ENCODE measurements at regions not wholly inside any gene's neighbourhood (a gene's known extent, or its start where the extent isn't known, plus 50 kb on each side); places are given as distances from the start of the nearest gene placed in this dataset.

DNA sequence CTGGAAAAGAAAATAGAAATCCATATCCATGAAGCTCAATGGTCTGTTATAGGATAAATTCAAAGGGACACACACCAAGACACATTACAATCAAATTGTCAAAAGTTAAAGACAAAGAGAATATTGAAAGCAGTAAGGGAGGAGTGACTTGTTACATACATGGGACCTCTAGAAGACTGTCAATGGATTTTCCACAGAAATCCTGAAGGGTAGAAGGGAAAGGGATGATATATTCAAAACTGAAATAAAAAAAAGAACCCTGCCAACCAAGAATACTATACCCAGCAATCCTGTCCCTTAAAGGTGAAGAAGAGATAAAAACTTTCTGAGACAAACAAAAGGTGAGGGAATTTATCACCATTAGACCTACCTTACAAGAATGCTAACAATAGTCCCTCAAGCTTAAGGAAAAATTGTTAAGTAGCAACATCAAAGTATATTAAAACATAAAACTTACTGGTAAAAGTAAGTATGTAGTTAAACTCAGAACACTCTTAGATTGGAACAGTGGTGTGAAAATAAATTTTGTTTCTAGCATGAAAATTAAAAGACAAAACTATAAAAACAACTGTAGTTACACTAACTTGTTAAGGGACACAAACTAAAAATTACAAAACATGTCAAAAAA lies 103.2 kb upstream of the APP start:
- H3K9ac ChIP-seq (ENCODE audit: low read length), result no peak overlapping the region
- no peak overlapping the region for H3K27ac ChIP-seq (ENCODE audit: low read length)
- H3K79me2 ChIP-seq (ENCODE audit: low read length), result no peaks in the 10 kb centered on the region
- H3K9me3 ChIP-seq (ENCODE audit: low read length), result peaks cover 40% of the 10 kb centered on the region
- H2AFZ ChIP-seq (ENCODE audit: low read length), result no peak overlapping the region
- no peaks in the 10 kb centered on the region for H3K4me1 ChIP-seq (ENCODE audit: insufficient read depth, low read length)
- no peak overlapping the region for H3K4me3 ChIP-seq (ENCODE audit: low read length)
- DNase-seq (no peak), ATAC-seq (no peak)
- ChIA-PET CTCF (no interaction called here), POLR2A (ENCODE audit: unreplicated experiment) (no interaction called here)
- BruUV-seq (replicated peaks), result no TSS peak
- no peaks in the 10 kb centered on the region for H3F3A ChIP-seq (ENCODE audit: low read length, unreplicated experiment)
- TF ChIP-seq EZH2phosphoT487 (IDR thresholded peaks at IDR 0.05; ENCODE audit: borderline replicate concordance, low read length), result no peak
- H3K27me3 ChIP-seq (ENCODE audit: low read length), result no peaks in the 10 kb centered on the region
- intact Hi-C loops (cut with micrococcal nuclease), result no loop called here
- H3K36me3 ChIP-seq (ENCODE audit: low read depth, low read length), result peaks cover 2% of the 10 kb centered on the region; the same call in 1 of the 2 replicates
- H3K4me2 ChIP-seq (ENCODE audit: low read length), result no peak overlapping the region
- no peaks in the 10 kb centered on the region for H3K9me2 ChIP-seq (replicated peaks; ENCODE audit: low read length)
- no peaks in the 10 kb centered on the region for H4K20me1 ChIP-seq (ENCODE audit: low read length)

DNA sequence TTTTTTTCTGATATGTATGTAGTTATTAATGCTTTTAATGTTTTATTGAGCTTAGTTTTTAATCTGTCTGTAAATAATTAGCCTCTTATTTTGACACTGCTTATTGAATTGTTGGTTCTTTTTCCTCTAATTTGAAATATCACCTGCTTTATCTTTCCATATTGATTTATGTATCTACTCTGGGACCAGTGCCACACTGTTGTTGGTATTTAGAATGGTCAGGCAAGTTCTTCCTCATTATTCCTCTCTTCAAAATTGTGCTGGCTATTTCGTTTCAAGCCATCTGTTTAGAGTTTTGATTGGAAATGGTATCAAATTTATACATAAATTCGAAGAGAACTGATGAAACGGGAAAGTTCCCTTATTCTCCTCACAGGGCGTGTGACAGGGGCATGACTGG lies 96.8 kb upstream of the APP start:
- 0 out of 2 replicates have a peak, but pooled peaks cover 7% of the 10 kb centered on the region for H3K9me3 ChIP-seq (ENCODE audit: low read length)
- no peak overlapping the region for H2AFZ ChIP-seq (ENCODE audit: low read length)
- TF ChIP-seq, protein P1, sequence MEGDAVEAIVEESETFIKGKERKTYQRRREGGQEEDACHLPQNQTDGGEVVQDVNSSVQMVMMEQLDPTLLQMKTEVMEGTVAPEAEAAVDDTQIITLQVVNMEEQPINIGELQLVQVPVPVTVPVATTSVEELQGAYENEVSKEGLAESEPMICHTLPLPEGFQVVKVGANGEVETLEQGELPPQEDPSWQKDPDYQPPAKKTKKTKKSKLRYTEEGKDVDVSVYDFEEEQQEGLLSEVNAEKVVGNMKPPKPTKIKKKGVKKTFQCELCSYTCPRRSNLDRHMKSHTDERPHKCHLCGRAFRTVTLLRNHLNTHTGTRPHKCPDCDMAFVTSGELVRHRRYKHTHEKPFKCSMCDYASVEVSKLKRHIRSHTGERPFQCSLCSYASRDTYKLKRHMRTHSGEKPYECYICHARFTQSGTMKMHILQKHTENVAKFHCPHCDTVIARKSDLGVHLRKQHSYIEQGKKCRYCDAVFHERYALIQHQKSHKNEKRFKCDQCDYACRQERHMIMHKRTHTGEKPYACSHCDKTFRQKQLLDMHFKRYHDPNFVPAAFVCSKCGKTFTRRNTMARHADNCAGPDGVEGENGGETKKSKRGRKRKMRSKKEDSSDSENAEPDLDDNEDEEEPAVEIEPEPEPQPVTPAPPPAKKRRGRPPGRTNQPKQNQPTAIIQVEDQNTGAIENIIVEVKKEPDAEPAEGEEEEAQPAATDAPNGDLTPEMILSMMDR (conservative IDR thresholded peaks at IDR 0.05; ENCODE audit: low read depth, low read length), result no peak
- TF ChIP-seq EZH2 (IDR thresholded peaks at IDR 0.05; ENCODE audit: low read length, unreplicated experiment) (no peak), EZH2phosphoT487 (IDR thresholded peaks at IDR 0.05; ENCODE audit: borderline replicate concordance, low read length) (no peak)
- CTCF ChIA-PET, result no interaction called here
- DNase-seq (no peak), ATAC-seq (no peak)
- H3K4me3 ChIP-seq (ENCODE audit: low read length), result no peak overlapping the region
- no TSS peak for BruUV-seq (replicated peaks)
- intact Hi-C loops (cut with micrococcal nuclease), result no loop called here
- no peak overlapping the region for H3K4me2 ChIP-seq (ENCODE audit: low read length)
- no peaks in the 10 kb centered on the region for H3F3A ChIP-seq (ENCODE audit: low read length, unreplicated experiment)
- POLR2A ChIA-PET (ENCODE audit: unreplicated experiment), result interaction anchor here (0.5 kb wide), 1 partner anchor 11 kb away, joined by 4 read pairs; no protein-coding TSS in a partner anchor
- no peak overlapping the region for H3K9ac ChIP-seq (ENCODE audit: low read length)
- H4K20me1 ChIP-seq (ENCODE audit: low read length), result no peaks in the 10 kb centered on the region
- no peaks in the 10 kb centered on the region for H3K9me2 ChIP-seq (replicated peaks; ENCODE audit: low read length)
- H3K36me3 ChIP-seq (ENCODE audit: low read depth, low read length), result no peaks in the 10 kb centered on the region
- no peak overlapping the region for H3K27ac ChIP-seq (ENCODE audit: low read length)
- no peaks in the 10 kb centered on the region for H3K79me2 ChIP-seq (ENCODE audit: low read length)
- H3K27me3 ChIP-seq (ENCODE audit: low read length), result no peaks in the 10 kb centered on the region
- no peaks in the 10 kb centered on the region for H3K4me1 ChIP-seq (ENCODE audit: insufficient read depth, low read length)

DNA sequence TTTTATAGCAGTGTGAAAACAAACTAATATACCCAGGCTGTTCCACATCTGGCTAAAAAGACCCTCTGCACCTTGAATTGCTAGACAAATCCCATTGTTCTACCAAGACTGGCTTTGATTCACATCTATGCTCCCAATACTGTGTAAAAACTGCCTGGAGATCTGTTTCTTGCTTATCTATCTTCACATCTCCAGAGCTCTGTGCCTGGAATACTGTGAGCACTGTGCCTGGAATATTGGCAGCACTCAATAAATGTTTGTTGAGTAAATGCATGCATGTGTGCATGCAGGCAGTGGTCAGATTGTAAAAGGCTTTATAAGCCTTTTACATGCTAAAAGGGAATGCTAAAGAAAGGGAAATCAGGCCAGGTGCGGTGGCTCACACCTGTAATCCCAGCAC lies 75.5 kb upstream of the APP start:
- H3K36me3 ChIP-seq (ENCODE audit: low read depth, low read length), result no peaks in the 10 kb centered on the region
- ChIA-PET POLR2A (ENCODE audit: unreplicated experiment) (no interaction called here), CTCF (no interaction called here)
- H3K4me1 ChIP-seq (ENCODE audit: insufficient read depth, low read length), result no peaks in the 10 kb centered on the region
- H3K9me2 ChIP-seq (replicated peaks; ENCODE audit: low read length), result no peaks in the 10 kb centered on the region
- no peak overlapping the region for H3K9ac ChIP-seq (ENCODE audit: low read length)
- H3F3A ChIP-seq (ENCODE audit: low read length, unreplicated experiment), result no peaks in the 10 kb centered on the region
- no peaks in the 10 kb centered on the region for H3K9me3 ChIP-seq (ENCODE audit: low read length)
- no peaks in the 10 kb centered on the region for H3K79me2 ChIP-seq (ENCODE audit: low read length)
- no TSS peak for BruUV-seq (replicated peaks)
- no peak overlapping the region for H3K27ac ChIP-seq (ENCODE audit: low read length)
- H3K27me3 ChIP-seq (ENCODE audit: low read length), result no peaks in the 10 kb centered on the region
- TF ChIP-seq EZH2 (IDR thresholded peaks at IDR 0.05; ENCODE audit: low read length, unreplicated experiment) (no peak), EZH2phosphoT487 (IDR thresholded peaks at IDR 0.05; ENCODE audit: borderline replicate concordance, low read length) (no peak)
- TF ChIP-seq, protein P1 (conservative IDR thresholded peaks at IDR 0.05; ENCODE audit: low read depth, low read length), result no peak
- H3K4me2 ChIP-seq (ENCODE audit: low read length), result no peak overlapping the region
- DNase-seq, result no peak
- no peak overlapping the region for H3K4me3 ChIP-seq (ENCODE audit: low read length)
- peak; percentile 80 for ATAC-seq
- H2AFZ ChIP-seq (ENCODE audit: low read length), result no peak overlapping the region
- H4K20me1 ChIP-seq (ENCODE audit: low read length), result no peaks in the 10 kb centered on the region
- intact Hi-C loops (cut with micrococcal nuclease), result no loop called here
